HG03565 (cell line): ENCODE measurements at regions not wholly inside any gene's neighbourhood (a gene's known extent, or its start where the extent isn't known, plus 50 kb on each side); places are given as distances from the start of the nearest gene placed in this dataset.
"Not testable (repeated sequence)": the region's sequence is repeated elsewhere in the genome, so short reads cannot be mapped to it uniquely, and the experiment has no call there.

ENCODE experiments used
- ATAC-seq: cut with Tn5 transposase; IDR thresholded peaks from one replicate; pipeline ENCODE4 v1.9.1; 2021; ENCODE audit warnings: mild to moderate bottlenecking, moderate library complexity; ENCODE audit not compliant: unreplicated experiment

GRCh38 chr15:69552057-69552815 is 99.6 kb downstream of the RPLP1 start:
- ATAC-seq = no peak

DNA sequence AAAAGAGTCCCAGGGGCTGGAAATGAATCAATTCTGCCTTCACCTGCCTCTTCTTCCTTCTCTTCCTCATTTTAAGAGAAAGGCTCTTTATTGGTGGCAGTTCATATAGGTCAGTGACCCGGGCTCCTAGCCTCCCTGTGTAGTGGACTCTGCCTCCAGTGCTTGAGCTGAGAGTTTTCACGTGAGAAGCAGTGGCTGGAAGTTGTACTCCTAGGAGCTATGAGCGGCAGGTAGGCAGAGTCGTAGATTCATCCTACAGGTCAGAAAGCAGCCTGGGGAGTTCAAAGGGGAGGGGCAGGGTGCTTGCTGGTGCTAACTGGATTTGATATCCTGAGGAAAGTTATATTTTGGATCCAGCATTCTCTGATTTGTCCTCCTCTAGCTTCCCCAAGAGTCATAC is 101.1 kb downstream of the RPLP1 start:
- ATAC-seq = no peak

DNA sequence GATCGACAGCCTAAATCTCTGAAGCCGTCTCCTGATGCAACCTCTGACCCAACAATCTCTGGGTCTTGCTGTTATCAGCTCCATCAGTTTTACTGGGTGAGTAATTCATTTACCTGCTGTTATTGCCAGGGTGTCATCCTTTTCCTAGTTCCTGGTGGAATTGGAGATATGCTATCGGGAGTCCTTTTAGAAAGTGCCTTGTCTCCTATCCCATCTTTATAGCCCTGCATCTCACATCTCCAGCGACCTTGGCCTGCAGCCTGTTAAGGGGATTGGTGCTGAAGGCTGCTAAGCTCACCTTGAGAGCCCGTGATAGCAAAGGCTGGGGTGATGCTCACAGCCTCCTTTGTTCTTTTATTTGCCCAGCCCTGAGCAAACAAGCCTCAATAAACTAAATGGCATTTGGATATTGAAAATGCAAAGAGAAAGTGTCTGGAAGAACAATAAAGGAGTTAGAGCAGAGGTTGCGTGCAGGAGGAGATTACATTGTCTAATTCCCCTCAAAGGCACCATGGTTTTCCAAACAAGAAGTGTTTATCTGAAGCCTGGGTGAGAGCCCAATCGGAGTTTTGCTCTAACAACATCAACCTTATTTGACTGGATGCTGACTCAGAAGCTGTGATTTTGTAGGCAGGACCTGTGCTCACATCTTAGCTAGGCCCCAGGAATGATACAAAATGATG is 101.8 kb downstream of the RPLP1 start:
- no peak for ATAC-seq

DNA sequence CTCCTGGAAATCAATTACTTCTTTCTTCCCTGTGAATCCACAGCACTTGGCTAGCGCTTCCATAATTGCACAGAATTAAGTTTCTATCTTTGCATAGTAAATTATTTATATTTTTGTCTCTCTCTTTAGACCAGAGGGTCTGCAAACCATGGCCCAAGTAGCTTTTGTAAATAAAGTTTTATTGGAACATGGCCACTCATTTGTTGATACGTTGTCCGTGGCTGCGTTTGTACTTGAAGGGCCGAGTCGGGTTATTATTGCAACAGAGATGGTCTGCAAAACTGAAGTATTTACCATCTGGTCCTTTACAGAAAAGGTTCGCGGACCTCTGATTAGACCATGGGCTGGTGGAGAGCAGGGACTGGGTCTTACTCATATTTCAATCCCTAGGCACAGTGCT is 102.5 kb downstream of the RPLP1 start:
- no peak for ATAC-seq

- ATAC-seq = no peak
Observed at GRCh38 chr15:69556344-69556743, 103.7 kb downstream of the RPLP1 start.

DNA sequence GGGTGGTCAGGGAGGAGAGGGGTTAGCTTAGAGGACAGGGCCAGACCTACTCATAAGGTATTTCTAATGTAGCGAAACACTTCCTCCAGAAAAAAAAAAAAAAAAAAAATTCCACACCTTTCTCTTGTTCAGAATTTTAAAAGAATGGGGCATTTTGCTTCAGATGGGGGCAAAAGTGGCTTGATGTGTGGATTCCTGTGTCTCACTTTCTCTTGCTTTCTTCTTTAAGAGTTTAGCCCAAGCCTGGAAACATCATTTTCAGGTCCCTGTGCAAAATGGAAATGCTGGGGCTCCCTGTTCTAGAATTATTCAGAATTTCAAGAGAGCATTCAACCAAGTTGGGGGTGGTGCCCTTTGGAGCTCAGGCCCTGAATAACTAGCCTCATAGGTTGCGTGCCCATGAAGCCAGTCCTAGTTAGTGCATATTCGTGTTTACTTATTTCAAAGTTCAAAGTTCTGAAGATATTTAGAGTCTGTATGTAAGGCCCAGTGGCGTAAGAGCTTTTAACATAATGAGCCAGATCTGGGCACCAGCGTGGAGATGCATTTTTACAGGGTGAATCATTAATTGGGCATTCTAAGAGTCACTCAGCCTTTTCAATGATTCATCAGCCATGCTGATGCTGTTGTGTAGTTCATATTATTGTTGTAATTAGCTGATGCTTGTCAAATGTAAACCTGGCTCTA is 104.5 kb downstream of the RPLP1 start:
- ATAC-seq = no peak

- ATAC-seq = no peak
Observed at GRCh38 chr15:69557707-69558409, 105.2 kb downstream of the RPLP1 start.

DNA sequence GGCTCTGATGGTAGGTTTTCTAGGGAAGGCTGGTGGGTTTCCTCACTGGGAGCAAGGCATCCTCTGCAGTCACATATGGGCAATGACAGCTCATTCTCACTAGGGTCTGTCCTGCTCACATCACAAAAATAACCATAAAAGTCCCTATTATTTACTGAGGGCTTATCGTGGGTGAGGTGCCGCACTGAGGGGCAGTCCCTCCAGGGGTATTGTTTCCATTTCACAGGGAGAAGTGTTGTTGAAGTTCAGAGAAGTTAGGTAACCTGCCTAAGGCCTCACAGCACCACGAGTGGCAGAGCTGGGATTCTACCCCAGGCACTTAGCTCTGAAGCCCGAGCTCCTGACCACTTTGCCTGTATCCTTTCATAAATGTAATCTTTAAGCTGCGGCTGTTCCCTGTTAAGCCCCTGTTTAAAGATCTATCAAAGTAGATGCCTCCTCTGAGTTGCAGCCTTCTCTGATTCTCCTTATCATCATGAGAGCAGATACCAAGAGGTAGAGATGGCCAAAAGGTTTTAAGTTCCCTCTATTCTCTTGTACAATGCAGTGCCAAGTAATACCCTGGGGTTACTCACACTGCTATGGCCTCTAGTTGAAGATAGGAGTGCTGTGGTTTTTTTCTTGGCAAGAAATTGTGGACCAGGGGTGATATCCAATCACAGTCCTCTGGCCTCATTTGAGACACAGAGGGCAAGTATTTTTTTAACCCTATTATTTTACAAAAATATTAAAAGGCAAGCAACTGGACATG is 107.0 kb downstream of the RPLP1 start:
- ATAC-seq = no peak

DNA sequence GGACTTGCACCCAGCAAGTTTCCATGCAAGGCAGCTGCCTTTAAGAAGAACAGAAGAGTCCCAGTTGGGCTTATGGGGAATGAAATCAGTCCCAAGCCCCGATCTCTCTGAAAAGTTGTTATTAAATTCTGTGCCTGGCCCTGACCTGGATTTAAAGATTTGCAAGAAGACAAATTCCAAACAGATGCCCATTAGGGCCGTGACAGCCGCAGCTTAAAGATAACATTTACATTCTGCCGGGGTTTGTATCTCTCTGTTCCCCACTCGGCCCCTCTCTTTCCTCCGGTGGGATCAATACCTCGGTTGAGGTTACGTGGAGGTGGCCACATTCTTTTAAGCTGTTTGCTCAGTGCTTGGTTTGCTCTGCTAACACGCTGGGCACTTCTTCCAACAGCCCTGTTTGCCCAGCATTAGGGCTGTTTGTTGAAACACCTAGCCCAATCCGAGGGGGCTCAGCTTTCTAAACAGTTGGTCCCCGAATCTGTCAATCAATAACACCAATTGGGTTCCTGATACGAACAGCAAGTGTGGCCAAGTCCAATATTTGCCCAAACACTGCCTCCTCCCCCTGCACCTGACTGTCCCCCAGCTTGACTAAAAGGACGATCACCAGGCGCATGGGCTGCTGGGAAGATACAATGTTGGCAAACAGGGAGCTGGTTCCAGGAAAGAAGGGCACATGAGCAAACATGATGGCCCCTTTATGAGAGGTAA is 108.6 kb downstream of the RPLP1 start:
- ATAC-seq = no peak

DNA sequence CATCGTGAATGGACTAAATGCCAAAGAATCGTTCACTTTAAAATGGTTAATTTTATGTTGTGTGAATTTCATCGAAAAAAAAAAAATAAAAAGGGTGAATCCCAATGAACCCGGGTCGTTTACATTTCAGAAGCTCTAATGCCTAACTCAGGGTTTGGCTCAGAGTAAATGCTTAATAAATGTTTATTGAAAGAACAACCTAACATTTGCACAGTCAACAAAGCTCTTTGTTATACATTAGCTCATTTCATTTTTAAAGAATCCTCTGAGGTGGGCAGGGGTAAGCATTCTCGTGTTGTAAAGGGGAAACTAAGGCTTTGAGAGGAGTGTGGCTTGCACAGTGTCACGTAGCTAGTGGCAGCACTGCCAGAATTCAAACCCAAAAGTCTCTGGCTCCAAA is 109.5 kb downstream of the RPLP1 start:
- ATAC-seq = no peak

- ATAC-seq = no peak
Observed at GRCh38 chr15:69562564-69562963, 109.9 kb downstream of the RPLP1 start.

DNA sequence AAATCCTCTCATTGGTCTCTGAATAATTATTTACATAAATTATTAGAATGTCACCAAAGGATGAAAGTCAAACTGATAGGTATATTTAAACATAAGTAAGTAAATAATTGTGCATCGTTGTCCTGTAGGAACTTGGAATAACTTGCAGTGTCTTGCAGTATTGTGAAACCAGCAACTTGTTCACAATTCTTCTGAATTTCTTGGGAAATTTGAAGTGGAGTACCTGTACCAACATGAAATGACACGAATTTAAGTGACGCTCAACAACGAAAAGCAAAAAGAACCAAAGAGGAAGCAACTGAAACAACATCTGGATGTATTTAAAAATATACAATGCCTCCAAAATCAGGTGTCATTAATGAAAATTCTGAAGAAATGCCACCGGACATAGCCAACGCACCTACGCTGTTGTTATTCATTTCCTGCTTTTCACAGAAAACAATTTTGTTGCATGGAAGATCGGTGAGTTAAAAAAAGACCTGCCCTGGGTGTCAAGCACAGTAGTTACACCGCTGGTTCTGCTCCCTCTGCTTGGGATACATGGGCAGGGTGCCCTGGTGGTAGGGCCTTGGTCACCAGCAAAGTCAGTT is 112.5 kb downstream of the RPLP1 start:
- ATAC-seq = no peak

DNA sequence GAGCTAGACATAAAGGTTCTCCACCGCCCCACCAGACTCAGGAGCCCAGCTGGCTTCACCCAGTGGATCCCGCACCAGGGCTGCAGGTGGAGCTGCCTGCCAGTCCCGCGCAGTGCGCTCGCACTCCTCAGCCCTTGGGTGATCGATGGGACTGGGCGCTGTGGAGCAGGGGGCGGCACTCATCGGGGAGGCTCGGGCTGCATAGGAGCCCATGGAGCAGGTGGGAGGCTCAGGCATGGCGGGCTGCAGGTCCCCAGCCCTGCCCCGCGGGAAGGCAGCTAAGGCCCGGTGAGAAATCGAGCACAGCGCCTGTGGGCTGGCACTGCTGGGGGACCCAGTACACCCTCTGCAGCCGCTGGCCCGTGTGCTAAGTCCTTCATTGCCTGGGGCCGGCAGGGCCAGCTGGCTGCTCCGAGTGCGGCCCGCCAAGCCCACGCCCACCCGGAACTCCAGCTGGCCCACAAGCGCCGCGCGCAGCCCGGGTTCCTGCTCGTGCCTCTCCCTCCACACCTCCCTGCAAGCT is 114.7 kb downstream of the RPLP1 start:
- not testable (repeated sequence) for ATAC-seq

DNA sequence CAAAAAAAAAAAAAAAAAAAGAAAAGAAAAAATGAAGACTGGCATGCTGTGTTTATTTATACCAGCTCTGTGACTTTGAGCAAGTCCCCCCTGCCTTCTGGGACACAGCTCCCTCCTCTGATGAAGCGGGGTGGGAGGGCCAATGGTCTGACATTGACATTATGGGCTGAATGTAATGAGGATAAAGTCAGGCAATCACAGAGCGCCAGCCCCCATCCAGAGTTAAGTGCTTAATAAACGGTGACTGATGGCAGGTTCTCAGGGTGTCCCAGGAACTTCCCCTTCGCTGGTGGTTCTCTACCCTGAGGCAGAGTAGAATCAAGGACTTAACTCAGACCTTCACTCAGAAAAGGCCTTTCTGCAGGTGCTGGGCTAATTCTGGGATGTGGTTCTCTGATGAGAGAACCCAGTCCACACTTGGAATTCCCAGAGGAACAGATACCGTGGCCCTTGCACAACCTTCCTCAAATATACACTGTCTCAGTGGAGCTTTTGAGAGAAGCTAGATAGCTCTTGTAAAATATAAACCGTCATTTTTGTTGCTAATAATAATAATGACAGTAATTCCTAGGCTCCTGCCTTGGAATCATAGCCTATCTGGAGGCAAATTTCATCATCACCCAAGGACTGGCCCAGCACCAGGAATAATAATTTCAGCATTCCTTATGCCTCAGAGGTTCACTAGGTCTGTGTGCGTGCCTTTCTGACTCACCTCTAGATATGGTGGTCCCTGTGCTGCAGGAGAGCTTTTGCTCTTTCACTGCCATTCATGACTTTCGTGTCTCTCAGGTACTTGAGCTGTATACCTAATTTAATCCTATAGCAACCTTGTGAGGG is 115.8 kb downstream of the RPLP1 start:
- no peak for ATAC-seq

- ATAC-seq = no peak
Observed at GRCh38 chr15:69570454-69570853, 117.8 kb downstream of the RPLP1 start.

DNA sequence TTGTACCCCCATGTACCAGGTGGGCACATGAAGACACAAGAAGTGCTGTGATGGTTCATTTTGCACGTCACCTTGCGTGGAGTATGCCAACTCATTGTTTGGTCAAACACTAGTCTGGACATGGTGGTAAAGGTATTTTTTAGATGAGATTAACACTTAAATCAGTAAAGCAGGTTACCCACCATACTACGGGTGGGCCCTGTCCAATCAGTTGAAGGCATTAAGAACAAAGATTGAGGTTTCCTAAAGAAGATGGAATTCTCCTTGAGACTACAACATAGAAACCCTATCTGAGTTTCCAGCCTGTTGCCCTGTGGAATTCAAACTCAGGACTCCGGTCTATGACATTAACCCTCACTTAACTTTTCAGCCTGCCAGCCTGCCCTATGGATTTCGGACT is 118.4 kb downstream of the RPLP1 start:
- ATAC-seq = no peak

GRCh38 chr15:69573278-69573677 is 120.7 kb downstream of the RPLP1 start:
- ATAC-seq = not testable (repeated sequence)

DNA sequence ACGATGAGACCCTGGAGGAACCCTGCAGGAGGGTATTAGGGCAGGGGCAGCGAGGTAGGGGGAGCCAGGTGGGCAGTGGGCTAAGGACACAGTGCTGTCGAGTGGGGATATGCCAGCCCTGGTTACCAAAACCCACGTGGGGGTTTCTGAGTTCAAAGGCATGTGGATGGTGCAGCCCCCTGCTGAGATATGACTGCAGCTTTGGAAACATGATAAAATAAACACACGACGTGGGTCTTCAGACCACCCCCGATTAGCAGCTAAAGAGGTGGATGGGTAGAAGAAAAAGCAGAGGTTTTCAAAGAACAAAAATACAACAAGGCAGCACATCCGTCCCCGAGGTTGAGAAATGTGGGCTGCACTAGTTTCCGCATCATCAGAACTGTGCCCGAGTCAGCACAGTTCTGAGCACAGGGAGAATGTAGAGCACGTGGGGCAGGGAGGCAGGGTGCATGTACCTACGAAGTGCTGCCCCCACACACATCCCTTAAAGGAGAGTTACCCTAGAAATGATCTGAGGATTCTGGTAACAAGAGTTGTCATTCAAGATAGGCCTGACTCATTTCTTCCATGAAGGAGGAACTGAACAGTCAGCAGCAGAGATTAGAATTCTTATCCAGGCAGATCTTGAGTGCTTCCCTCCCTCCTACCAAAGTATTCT is 121.3 kb downstream of the RPLP1 start:
- no peak for ATAC-seq
